Ishikawa (cell line): ENCODE measurements at regions not wholly inside any gene's neighbourhood (a gene's known extent, or its start where the extent isn't known, plus 50 kb on each side); places are given as distances from the start of the nearest gene placed in this dataset.

Source experiments
- CEBPB ChIP-seq: IDR thresholded peaks from 2 replicates; pipeline ENCODE4 v1.6.1; 2012
- CREB1 ChIP-seq: IDR thresholded peaks from 2 replicates; pipeline ENCODE4 v1.6.1; 2012; ENCODE audit warnings: low read depth
- EGR1 ChIP-seq: IDR thresholded peaks from 2 replicates; pipeline ENCODE4 v1.6.1; 2012
- EP300 ChIP-seq: IDR thresholded peaks from 2 replicates; pipeline ENCODE4 v1.6.1; 2012; ENCODE audit warnings: borderline replicate concordance
- FOXM1 ChIP-seq: IDR thresholded peaks from 2 replicates; pipeline ENCODE4 v1.6.1; 2012; ENCODE audit warnings: low read depth, borderline replicate concordance
- NFIC ChIP-seq: IDR thresholded peaks from 2 replicates; pipeline ENCODE4 v1.6.1; 2012
- RAD21 ChIP-seq: IDR thresholded peaks from 2 replicates; pipeline ENCODE4 v1.6.1; 2012; ENCODE audit warnings: low read depth
- TAF1 ChIP-seq: IDR thresholded peaks from 2 replicates; pipeline ENCODE4 v1.6.1; 2012; ENCODE audit warnings: low read depth, mild to moderate bottlenecking
- TCF12 ChIP-seq: IDR thresholded peaks from 2 replicates; pipeline ENCODE4 v1.6.1; 2012; ENCODE audit warnings: low read depth
- TEAD4 ChIP-seq: IDR thresholded peaks from 2 replicates; pipeline ENCODE4 v1.6.1; 2012
- YY1 ChIP-seq: IDR thresholded peaks from 2 replicates; pipeline ENCODE4 v1.6.1; 2012; ENCODE audit warnings: low read depth
- ZBTB7A ChIP-seq: IDR thresholded peaks from 2 replicates; pipeline ENCODE4 v1.6.1; 2012; ENCODE audit warnings: low read depth
- TF ChIP-seq, protein P1 (sequence below): IDR thresholded peaks from 2 replicates; pipeline ENCODE4 v1.6.1; 2012; ENCODE audit warnings: low read depth, mild to moderate bottlenecking
- TF ChIP-seq, protein P2 (sequence below): IDR thresholded peaks from 2 replicates; pipeline ENCODE4 v1.6.1; 2012
- TF ChIP-seq, protein P3 (sequence below): IDR thresholded peaks from 2 replicates; pipeline ENCODE4 v1.6.1; 2012

DNA sequence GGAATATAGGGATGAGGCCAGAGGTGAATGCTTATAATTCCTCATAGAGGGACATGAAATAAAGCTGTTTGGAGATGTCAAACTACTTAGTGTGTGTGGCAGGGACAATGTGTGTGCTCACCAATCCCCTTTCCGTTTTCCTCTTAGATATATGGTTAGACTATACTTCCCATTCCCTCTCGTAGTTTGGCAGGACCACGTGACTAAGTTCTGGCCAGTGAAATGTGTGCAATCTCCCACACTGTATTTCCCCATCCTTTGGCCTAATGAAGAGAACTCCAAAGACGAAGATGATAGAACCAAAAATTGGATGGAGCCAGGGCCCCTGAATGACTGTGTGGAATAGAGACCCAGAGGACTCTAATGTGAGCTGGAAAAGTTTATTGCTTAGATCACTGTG lies 233.4 kb upstream of the KLF4 start:
- TF ChIP-seq YY1, result no peak
- TF ChIP-seq, protein P1, sequence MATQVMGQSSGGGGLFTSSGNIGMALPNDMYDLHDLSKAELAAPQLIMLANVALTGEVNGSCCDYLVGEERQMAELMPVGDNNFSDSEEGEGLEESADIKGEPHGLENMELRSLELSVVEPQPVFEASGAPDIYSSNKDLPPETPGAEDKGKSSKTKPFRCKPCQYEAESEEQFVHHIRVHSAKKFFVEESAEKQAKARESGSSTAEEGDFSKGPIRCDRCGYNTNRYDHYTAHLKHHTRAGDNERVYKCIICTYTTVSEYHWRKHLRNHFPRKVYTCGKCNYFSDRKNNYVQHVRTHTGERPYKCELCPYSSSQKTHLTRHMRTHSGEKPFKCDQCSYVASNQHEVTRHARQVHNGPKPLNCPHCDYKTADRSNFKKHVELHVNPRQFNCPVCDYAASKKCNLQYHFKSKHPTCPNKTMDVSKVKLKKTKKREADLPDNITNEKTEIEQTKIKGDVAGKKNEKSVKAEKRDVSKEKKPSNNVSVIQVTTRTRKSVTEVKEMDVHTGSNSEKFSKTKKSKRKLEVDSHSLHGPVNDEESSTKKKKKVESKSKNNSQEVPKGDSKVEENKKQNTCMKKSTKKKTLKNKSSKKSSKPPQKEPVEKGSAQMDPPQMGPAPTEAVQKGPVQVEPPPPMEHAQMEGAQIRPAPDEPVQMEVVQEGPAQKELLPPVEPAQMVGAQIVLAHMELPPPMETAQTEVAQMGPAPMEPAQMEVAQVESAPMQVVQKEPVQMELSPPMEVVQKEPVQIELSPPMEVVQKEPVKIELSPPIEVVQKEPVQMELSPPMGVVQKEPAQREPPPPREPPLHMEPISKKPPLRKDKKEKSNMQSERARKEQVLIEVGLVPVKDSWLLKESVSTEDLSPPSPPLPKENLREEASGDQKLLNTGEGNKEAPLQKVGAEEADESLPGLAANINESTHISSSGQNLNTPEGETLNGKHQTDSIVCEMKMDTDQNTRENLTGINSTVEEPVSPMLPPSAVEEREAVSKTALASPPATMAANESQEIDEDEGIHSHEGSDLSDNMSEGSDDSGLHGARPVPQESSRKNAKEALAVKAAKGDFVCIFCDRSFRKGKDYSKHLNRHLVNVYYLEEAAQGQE, result no peak
- no peak for TF ChIP-seq TEAD4
- TF ChIP-seq CREB1, result no peak
- TF ChIP-seq EP300, result no peak

DNA sequence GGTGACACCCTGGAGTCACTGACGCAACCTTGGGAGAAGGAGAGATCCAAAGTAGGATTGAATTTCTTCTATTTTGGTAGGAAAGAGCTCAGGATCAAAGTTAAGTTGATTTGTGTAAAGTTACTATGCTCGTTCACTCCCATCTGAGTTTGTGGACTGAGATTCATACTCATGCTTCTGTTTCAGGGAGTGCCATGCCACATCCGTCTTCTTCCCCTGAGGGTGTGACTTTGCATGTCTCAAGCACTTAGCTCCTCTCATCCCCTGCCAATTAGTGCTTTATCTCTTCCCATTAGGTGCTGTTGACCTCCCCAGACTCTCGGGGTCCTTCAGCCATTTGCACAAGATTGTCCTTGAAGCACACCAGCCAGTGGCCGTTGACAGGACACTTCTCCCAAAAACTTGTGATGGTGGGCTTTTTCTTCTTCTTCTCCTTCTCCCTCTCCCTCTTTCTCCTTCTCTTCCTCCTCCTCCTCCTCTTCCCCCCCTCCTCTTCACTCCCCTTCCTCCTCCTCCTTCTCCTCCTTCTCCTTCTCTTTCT lies 232.2 kb upstream of the KLF4 start:
- no peak for TF ChIP-seq FOXM1
- TF ChIP-seq, protein P2, sequence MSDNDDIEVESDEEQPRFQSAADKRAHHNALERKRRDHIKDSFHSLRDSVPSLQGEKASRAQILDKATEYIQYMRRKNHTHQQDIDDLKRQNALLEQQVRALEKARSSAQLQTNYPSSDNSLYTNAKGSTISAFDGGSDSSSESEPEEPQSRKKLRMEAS, result no peak
- no peak for TF ChIP-seq EGR1
- no peak for TF ChIP-seq TCF12
- no peak for TF ChIP-seq EP300
- no peak for TF ChIP-seq YY1
- TF ChIP-seq ZBTB7A, result no peak
- TF ChIP-seq, protein P3, sequence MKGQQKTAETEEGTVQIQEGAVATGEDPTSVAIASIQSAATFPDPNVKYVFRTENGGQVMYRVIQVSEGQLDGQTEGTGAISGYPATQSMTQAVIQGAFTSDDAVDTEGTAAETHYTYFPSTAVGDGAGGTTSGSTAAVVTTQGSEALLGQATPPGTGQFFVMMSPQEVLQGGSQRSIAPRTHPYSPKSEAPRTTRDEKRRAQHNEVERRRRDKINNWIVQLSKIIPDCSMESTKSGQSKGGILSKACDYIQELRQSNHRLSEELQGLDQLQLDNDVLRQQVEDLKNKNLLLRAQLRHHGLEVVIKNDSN, result no peak
- no peak for TF ChIP-seq CREB1
- TF ChIP-seq, protein P1, result no peak
- no peak for TF ChIP-seq RAD21
- no peak for TF ChIP-seq TEAD4
- TF ChIP-seq NFIC, result no peak
- no peak for TF ChIP-seq TAF1
- no peak for TF ChIP-seq CEBPB

DNA sequence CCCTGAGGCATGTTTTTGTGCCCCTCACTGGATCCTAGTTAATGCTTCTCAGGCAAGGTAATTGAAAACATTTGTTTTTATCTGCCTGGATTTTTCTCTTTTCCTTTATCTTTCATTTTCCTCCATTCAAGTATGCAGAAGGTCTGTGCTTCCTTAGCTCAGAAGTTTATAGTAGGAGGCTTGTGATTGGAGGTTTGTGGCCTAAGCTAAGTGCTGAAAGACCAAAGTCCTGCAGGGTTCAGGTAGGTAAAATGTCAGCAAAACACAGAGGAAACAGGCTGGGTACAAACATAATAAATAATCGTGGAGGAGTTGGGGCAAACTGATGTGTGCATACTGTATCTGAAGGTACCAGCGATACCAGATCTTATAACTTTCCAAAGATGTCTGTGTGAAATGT lies 230.9 kb upstream of the KLF4 start:
- TF ChIP-seq, protein P1, result no peak
- no peak for TF ChIP-seq NFIC
- TF ChIP-seq RAD21, result no peak
- TF ChIP-seq CEBPB, result no peak
- no peak for TF ChIP-seq TAF1
- TF ChIP-seq, protein P2, result no peak
- no peak for TF ChIP-seq FOXM1

DNA sequence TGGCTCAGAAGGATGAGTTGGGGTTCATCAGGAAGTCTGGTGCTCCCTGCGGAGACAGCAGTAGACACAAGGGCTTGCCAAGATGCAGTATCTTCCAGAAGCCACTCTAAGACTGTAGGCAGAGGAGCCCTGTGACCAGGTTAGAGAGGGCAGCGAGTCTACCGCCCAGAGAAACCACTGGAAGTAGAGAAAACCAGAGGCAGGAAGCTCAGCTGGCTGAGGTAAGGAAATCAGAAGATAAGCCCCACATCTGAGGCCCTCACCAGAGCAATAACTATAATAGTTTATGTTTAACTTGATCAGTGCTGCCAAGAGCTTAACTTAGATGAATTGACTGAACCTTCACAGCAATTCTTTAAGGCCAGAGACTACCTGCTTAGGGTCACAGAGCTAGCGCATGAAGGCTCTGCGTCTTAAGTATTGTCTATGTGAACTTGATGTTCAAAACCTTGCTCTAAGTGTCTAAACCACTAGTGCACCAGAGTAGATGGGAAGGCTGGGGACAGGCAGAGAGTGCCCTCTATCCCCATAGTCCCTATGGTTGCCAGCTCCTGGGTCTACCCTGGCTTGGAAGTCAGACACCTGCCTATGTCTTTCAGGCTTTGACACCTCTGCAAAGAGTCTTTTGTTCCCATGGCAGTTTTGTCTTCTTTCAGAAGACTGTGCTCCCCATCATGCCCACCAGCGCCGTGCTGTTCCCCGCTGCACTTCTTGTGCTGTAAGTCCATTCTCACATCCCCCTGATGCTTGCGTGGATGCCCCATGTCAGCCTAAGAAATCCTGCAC lies 228.2 kb upstream of the KLF4 start:
- TF ChIP-seq ZBTB7A (no peak), RAD21 (no peak), CEBPB (no peak), TEAD4 (no peak), CREB1 (no peak), TAF1 (no peak), TCF12 (no peak), EP300 (no peak), NFIC (no peak), EGR1 (no peak)
- TF ChIP-seq, protein P3, result no peak
- TF ChIP-seq, protein P1, result no peak
